ENCODE measurements at regions not wholly inside any gene's neighbourhood (a gene's known extent, or its start where the extent isn't known, plus 50 kb on each side); places are given as distances from the start of the nearest gene placed in this dataset.

GRCh38 chr10:124287791-124288190 is 130.9 kb downstream of the OAT start:
- TF ChIP-seq CTCF (IDR thresholded peaks at IDR 0.05; ENCODE audit: control insufficient read depth, extremely low read depth, insufficient read depth), result no peak
- no peak for DNase-seq (ENCODE audit: low read depth)
- H3K4me3 ChIP-seq (ENCODE audit: low read depth, low read length), result no peak overlapping the region

- no peak for DNase-seq (ENCODE audit: low read depth)
- no peak for TF ChIP-seq CTCF (IDR thresholded peaks at IDR 0.05; ENCODE audit: control insufficient read depth, extremely low read depth, insufficient read depth)
- no peak overlapping the region for H3K4me3 ChIP-seq (ENCODE audit: low read depth, low read length)
Measured at GRCh38 chr10:124287071-124287685, 131.5 kb downstream of the OAT start.

- no peak overlapping the region for H3K4me3 ChIP-seq (ENCODE audit: low read depth, low read length)
- TF ChIP-seq CTCF (IDR thresholded peaks at IDR 0.05; ENCODE audit: control insufficient read depth, extremely low read depth, insufficient read depth), result no peak
- DNase-seq (ENCODE audit: low read depth), result no peak
Measured at GRCh38 chr10:124286621-124287020, 132.1 kb downstream of the OAT start.

GRCh38 chr10:124285587-124286527 is 132.9 kb downstream of the OAT start:
- TF ChIP-seq CTCF (IDR thresholded peaks at IDR 0.05; ENCODE audit: control insufficient read depth, extremely low read depth, insufficient read depth), result no peak
- DNase-seq (ENCODE audit: low read depth), result no peak
- no peak overlapping the region for H3K4me3 ChIP-seq (ENCODE audit: low read depth, low read length)

GRCh38 chr10:124283949-124284250 is 134.8 kb downstream of the OAT start:
- H3K4me3 ChIP-seq (ENCODE audit: low read depth, low read length), result no peak overlapping the region
- TF ChIP-seq CTCF (IDR thresholded peaks at IDR 0.05; ENCODE audit: control insufficient read depth, extremely low read depth, insufficient read depth), result no peak
- no peak for DNase-seq (ENCODE audit: low read depth)

- no peak for DNase-seq (ENCODE audit: low read depth)
- no peak for TF ChIP-seq CTCF (IDR thresholded peaks at IDR 0.05; ENCODE audit: control insufficient read depth, extremely low read depth, insufficient read depth)
- no peak overlapping the region for H3K4me3 ChIP-seq (ENCODE audit: low read depth, low read length)
Measured at GRCh38 chr10:124283215-124283948, 135.3 kb downstream of the OAT start.
